CD4-positive, CD25-positive, alpha-beta regulatory T cell (primary cell): ENCODE measurements at regions not wholly inside any gene's neighbourhood (a gene's known extent, or its start where the extent isn't known, plus 50 kb on each side); places are given as distances from the start of the nearest gene placed in this dataset.
"Not testable (repeated sequence)": the region's sequence is repeated elsewhere in the genome, so short reads cannot be mapped to it uniquely, and the experiment has no call there.

ENCODE experiments used
- ATAC-seq, 2 donors: fragments of 150-1000 bp; cut with Tn5 transposase; one replicate each; pipeline ENCODE4 v1.10.0; 2021; ENCODE audit warnings: low read depth in 2 of 2, moderate number of reproducible peaks in 2 of 2, moderate library complexity in 1 of 2
- DNase-seq, 3 donors: peaks; one replicate each; pipeline versions ENCODE4 v3.0.0 to v3.0.0-alpha.2; 2012 to 2022; ENCODE audit warnings: mixed read lengths in 1 of 3
- H3K27ac ChIP-seq: one replicate; pipeline ENCODE4 v1.7.0; 2013; ENCODE audit warnings: mild to moderate bottlenecking, low read length; ENCODE audit not compliant: insufficient read depth, poor library complexity, severe bottlenecking
- H3K27me3 ChIP-seq: one replicate; pipeline ENCODE4 v1.7.0; 2013; ENCODE audit warnings: low read length; ENCODE audit not compliant: control insufficient read depth, insufficient read depth
- H3K36me3 ChIP-seq: one replicate; pipeline ENCODE4 v1.7.0; 2013; ENCODE audit warnings: mild to moderate bottlenecking, low read length, moderate library complexity; ENCODE audit not compliant: control insufficient read depth, insufficient read depth
- H3K4me1 ChIP-seq: 2 replicates; pipeline ENCODE4 v1.7.0; 2013; ENCODE audit warnings: mild to moderate bottlenecking, low read length; ENCODE audit not compliant: insufficient read depth, control insufficient read depth, poor library complexity, severe bottlenecking
- H3K4me3 ChIP-seq: one replicate; pipeline ENCODE4 v1.7.0; 2013; ENCODE audit warnings: low read depth, mild to moderate bottlenecking, low read length, moderate library complexity
- H3K9me3 ChIP-seq, 2 experiments: 1 replicate in 1 of 2; 2 replicates in 1 of 2; pipeline ENCODE4 v1.7.0; 2013; ENCODE audit warnings: low read length in 2 of 2, mild to moderate bottlenecking in 1 of 2, moderate library complexity in 1 of 2; ENCODE audit not compliant: control insufficient read depth in 2 of 2
- H3K27ac Mint-ChIP-seq, 3 donors: one replicate each; pipeline ENCODE4 v1.8.0; 2020 to 2022; ENCODE audit warnings: mild to moderate bottlenecking in 3 of 3, mixed read lengths in 3 of 3, moderate library complexity in 2 of 3
- H3K27me3 Mint-ChIP-seq: one replicate; pipeline ENCODE4 v1.8.0; 2022; ENCODE audit warnings: mild to moderate bottlenecking, mixed read lengths
- H3K36me3 Mint-ChIP-seq: one replicate; pipeline ENCODE4 v1.8.0; 2020; ENCODE audit warnings: mixed read lengths
- H3K4me1 Mint-ChIP-seq, 4 donors: one replicate each; pipeline ENCODE4 v1.8.0; 2020 to 2022; ENCODE audit warnings: mixed read lengths in 4 of 4, mild to moderate bottlenecking in 1 of 4
- H3K4me3 Mint-ChIP-seq, 4 donors: one replicate each; pipeline ENCODE4 v1.8.0; 2020 to 2022; ENCODE audit warnings: mild to moderate bottlenecking in 4 of 4, mixed read lengths in 4 of 4, moderate library complexity in 3 of 4
- H3K9me3 Mint-ChIP-seq, 7 donors: one replicate each; pipeline ENCODE4 v1.8.0; 2020 to 2022; ENCODE audit warnings: mixed read lengths in 7 of 7, mild to moderate bottlenecking in 3 of 7, moderate library complexity in 2 of 7

- no peak for ATAC-seq
- H3K4me1 ChIP-seq: no peaks in the 10 kb centered on the region
Measured at GRCh38 chr6:119430805-119431204, 81.2 kb upstream of the MAN1A1 start.

GRCh38 chr6:119428633-119429032 is 79.1 kb upstream of the MAN1A1 start:
- no peak overlapping the region for H3K4me3 ChIP-seq
- no peak overlapping the region for H3K27ac ChIP-seq
- no peaks in the 10 kb centered on the region for H3K4me1 ChIP-seq
- Mint-ChIP-seq H3K4me1 (no peaks in the 10 kb centered on the region), H3K36me3 (no peaks in the 10 kb centered on the region), H3K9me3 (peaks cover 0 to 3% (median 0%) of the 10 kb centered on the region in 7 donors), H3K4me3 (no peak overlapping the region), H3K27ac (no peak overlapping the region), H3K27me3 (peaks cover 9% of the 10 kb centered on the region)
- peaks cover 2% of the 10 kb centered on the region for H3K27me3 ChIP-seq
- no peaks in the 10 kb centered on the region for H3K36me3 ChIP-seq
- no peak for ATAC-seq
- no peak for DNase-seq
- no peaks in the 10 kb centered on the region for H3K9me3 ChIP-seq

More at GRCh38 chr6:119430805-119431204, 81.2 kb upstream of the MAN1A1 start:
- no peaks in the 10 kb centered on the region for H3K36me3 Mint-ChIP-seq
- H3K9me3 ChIP-seq: no peaks in the 10 kb centered on the region
- H3K9me3 Mint-ChIP-seq: peaks cover 0 to 2% (median 0%) of the 10 kb centered on the region in 7 donors
- DNase-seq: no peak
- H3K4me1 Mint-ChIP-seq: no peaks in the 10 kb centered on the region
- no peaks in the 10 kb centered on the region for H3K36me3 ChIP-seq
- no peak overlapping the region for H3K4me3 Mint-ChIP-seq
- no peak overlapping the region for H3K27ac ChIP-seq
- H3K4me3 ChIP-seq: no peak overlapping the region
- H3K27ac Mint-ChIP-seq: no peak overlapping the region
- peaks cover 9% of the 10 kb centered on the region for H3K27me3 Mint-ChIP-seq
- peaks cover 2% of the 10 kb centered on the region for H3K27me3 ChIP-seq

GRCh38 chr6:119426619-119427018 is 77.1 kb upstream of the MAN1A1 start:
- DNase-seq (no peak), ATAC-seq (no peak)
- H3K9me3 ChIP-seq: no peaks in the 10 kb centered on the region
- no peaks in the 10 kb centered on the region for H3K36me3 ChIP-seq
- H3K4me3 Mint-ChIP-seq: no peak overlapping the region
- no peak overlapping the region for H3K27ac Mint-ChIP-seq
- H3K36me3 Mint-ChIP-seq: no peaks in the 10 kb centered on the region
- H3K27me3 ChIP-seq: no peaks in the 10 kb centered on the region
- no peak overlapping the region for H3K4me3 ChIP-seq
- peaks cover 14% of the 10 kb centered on the region for H3K27me3 Mint-ChIP-seq
- H3K27ac ChIP-seq: no peak overlapping the region
- H3K4me1 Mint-ChIP-seq: no peaks in the 10 kb centered on the region
- no peaks in the 10 kb centered on the region for H3K4me1 ChIP-seq
- H3K9me3 Mint-ChIP-seq: peaks cover 0 to 17% (median 3%) of the 10 kb centered on the region in 7 donors

- Histone ChIP-seq H3K9me3 (peaks cover 0 to 3% of the 10 kb centered on the region in 2 experiments), H3K36me3 (no peaks in the 10 kb centered on the region), H3K4me3 (no peak overlapping the region), H3K4me1 (no peaks in the 10 kb centered on the region), H3K27ac (no peak overlapping the region), H3K27me3 (no peaks in the 10 kb centered on the region)
- H3K4me1 Mint-ChIP-seq: no peaks in the 10 kb centered on the region
- peaks cover 12% of the 10 kb centered on the region for H3K27me3 Mint-ChIP-seq
- H3K9me3 Mint-ChIP-seq: peaks cover 0 to 41% (median 12%) of the 10 kb centered on the region in 7 donors
- DNase-seq: no peak
- no peaks in the 10 kb centered on the region for H3K36me3 Mint-ChIP-seq
- H3K27ac Mint-ChIP-seq: no peak overlapping the region
- no peak for ATAC-seq
- H3K4me3 Mint-ChIP-seq: no peak overlapping the region
Measured at GRCh38 chr6:119423996-119424395, 74.4 kb upstream of the MAN1A1 start.

- Mint-ChIP-seq H3K27me3 (peaks cover 30% of the 10 kb centered on the region), H3K9me3 (peaks cover 6 to 64% (median 24%) of the 10 kb centered on the region in 7 donors)
- H3K27me3 ChIP-seq, H3K4me1 Mint-ChIP-seq, H3K36me3 ChIP-seq, H3K4me1 ChIP-seq, ATAC-seq, H3K36me3 Mint-ChIP-seq, H3K27ac ChIP-seq, H3K9me3 ChIP-seq, H3K4me3 Mint-ChIP-seq, DNase-seq, H3K4me3 ChIP-seq, H3K27ac Mint-ChIP-seq: not testable (repeated sequence)
Measured at GRCh38 chr6:119418084-119418483, 68.5 kb upstream of the MAN1A1 start.

GRCh38 chr6:119407156-119407555 is 57.6 kb upstream of the MAN1A1 start:
- Mint-ChIP-seq H3K27ac (no peak overlapping the region), H3K27me3 (peaks cover 20% of the 10 kb centered on the region), H3K9me3 (peaks cover 2 to 26% (median 13%) of the 10 kb centered on the region in 7 donors), H3K4me1 (no peaks in the 10 kb centered on the region), H3K36me3 (no peaks in the 10 kb centered on the region), H3K4me3 (no peak overlapping the region)
- ATAC-seq: no peak
- no peaks in the 10 kb centered on the region for H3K36me3 ChIP-seq
- no peak overlapping the region for H3K4me3 ChIP-seq
- DNase-seq: no peak
- no peaks in the 10 kb centered on the region for H3K9me3 ChIP-seq
- H3K27me3 ChIP-seq: no peaks in the 10 kb centered on the region
- H3K4me1 ChIP-seq: no peaks in the 10 kb centered on the region
- no peak overlapping the region for H3K27ac ChIP-seq

GRCh38 chr6:119405114-119405513 is 55.6 kb upstream of the MAN1A1 start:
- H3K4me1 Mint-ChIP-seq, H3K4me3 ChIP-seq, H3K27me3 ChIP-seq, H3K36me3 ChIP-seq, H3K27ac Mint-ChIP-seq, DNase-seq, ATAC-seq, H3K36me3 Mint-ChIP-seq, H3K9me3 ChIP-seq, H3K4me1 ChIP-seq, H3K27ac ChIP-seq, H3K4me3 Mint-ChIP-seq: not testable (repeated sequence)
- Mint-ChIP-seq H3K27me3 (peaks cover 16% of the 10 kb centered on the region), H3K9me3 (peaks cover 2 to 32% (median 12%) of the 10 kb centered on the region in 7 donors)
